ENCODE measurements at regions not wholly inside any gene's neighbourhood (a gene's known extent, or its start where the extent isn't known, plus 50 kb on each side); places are given as distances from the start of the nearest gene placed in this dataset.

DNA sequence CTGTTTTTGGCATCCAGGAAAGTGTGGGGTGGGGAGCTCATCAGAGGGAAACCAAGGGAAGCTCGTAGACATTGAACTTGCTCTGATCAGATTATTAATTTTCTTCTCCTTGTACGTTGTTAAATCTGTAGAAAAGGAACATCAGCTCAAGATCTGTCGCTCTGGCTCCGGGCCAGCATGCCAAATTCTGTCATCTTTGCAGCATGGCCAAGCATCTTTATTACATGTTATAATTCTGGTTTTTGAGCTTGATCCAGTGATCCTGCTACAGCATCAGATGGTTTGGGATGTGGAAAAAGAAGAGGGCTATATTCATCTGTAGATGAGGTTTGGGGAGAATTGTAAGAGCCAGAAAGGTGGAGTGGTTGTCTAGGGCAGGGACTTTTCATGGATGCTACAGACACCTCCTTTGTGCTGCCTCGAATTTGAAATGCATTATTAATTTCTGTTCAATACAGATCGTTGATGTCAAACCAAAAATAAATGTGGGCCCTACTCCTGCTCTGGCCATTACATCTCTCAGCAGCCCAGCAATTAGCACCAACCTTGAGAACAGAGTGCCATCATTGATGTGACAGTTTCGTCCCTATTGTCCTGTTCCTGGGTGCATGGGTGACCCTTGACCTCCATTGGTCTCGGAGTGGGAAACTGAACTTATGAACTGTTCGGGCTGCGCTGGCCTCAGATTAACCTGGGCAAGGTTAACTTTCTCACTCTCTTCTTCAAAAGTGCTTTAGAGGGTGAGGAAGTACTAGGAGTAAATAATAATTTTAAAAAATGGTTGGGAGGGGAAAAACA lies 250.8 kb downstream of the SOX4 start:
- POLR2A ChIA-PET, result no interaction called here
- no peak for DNase-seq (ENCODE audit: low read depth, low spot score)
- CTCF ChIA-PET, result no interaction called here
- H3K4me3 ChIP-seq (ENCODE audit: low read depth, low read length), result no peak overlapping the region
- TF ChIP-seq, protein P1, sequence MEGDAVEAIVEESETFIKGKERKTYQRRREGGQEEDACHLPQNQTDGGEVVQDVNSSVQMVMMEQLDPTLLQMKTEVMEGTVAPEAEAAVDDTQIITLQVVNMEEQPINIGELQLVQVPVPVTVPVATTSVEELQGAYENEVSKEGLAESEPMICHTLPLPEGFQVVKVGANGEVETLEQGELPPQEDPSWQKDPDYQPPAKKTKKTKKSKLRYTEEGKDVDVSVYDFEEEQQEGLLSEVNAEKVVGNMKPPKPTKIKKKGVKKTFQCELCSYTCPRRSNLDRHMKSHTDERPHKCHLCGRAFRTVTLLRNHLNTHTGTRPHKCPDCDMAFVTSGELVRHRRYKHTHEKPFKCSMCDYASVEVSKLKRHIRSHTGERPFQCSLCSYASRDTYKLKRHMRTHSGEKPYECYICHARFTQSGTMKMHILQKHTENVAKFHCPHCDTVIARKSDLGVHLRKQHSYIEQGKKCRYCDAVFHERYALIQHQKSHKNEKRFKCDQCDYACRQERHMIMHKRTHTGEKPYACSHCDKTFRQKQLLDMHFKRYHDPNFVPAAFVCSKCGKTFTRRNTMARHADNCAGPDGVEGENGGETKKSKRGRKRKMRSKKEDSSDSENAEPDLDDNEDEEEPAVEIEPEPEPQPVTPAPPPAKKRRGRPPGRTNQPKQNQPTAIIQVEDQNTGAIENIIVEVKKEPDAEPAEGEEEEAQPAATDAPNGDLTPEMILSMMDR (IDR thresholded peaks at IDR 0.05; ENCODE audit: insufficient read depth, low read length, missing control alignments), result no peak

DNA sequence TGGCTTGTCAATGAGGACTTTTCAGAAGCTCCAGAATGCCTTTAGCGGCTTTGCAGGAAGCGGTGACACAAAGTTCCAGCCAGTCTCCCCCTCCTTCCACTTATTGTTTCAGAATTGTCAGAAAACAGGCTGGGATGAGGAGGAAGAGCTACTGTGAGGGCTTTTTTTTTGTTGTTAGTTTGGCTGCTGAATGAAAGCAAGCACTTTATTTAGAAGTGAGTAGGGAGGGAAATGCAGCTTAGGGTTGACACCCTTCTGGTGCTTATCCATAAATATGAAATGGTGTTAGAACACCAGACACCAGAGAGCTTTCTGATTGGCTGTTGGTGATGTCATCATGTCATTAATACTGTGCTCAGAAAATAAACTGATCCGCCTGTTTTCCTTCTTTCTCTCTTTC lies 251.5 kb downstream of the SOX4 start:
- DNase-seq (ENCODE audit: low read depth, low spot score), result no peak
- TF ChIP-seq, protein P1 (IDR thresholded peaks at IDR 0.05; ENCODE audit: insufficient read depth, low read length, missing control alignments), result no peak
- H3K4me3 ChIP-seq (ENCODE audit: low read depth, low read length), result no peak overlapping the region
- ChIA-PET POLR2A (no interaction called here), CTCF (no interaction called here)

DNA sequence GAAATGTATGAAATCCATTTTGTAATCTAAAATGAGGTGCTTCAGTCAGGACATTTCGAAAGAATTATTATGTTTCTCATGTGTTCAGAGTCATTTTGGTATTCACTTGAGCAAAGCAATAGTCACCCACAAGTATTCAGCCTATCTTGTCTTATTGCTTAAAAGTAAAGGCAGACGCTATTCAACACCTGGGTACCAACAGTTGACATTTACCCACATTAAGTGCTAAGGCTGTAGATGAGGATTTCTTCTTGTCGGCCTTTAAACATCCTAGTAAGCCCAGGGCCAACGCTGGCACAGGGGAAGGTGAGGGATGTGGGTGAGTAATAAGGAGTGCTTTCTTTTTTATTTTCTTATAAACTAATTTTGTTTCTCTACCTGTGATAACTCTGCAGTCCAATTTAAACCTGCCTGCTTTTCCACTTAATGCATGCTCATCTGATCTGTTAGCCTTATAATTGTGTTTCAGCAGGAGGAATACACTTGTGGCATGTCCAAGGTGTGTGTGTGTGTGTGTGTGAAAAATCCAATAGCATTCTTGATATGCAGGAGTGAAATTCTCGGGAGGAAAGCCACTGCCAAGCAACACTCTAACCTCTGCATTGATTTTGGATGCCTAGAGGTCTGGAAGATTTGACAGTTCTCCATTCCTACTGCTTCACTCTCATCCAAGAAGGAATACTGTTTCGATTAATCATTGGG lies 252.0 kb downstream of the SOX4 start:
- TF ChIP-seq, protein P1 (IDR thresholded peaks at IDR 0.05; ENCODE audit: insufficient read depth, low read length, missing control alignments), result no peak
- ChIA-PET CTCF (no interaction called here), POLR2A (no interaction called here)
- DNase-seq (ENCODE audit: low read depth, low spot score), result no peak
- no peak overlapping the region for H3K4me3 ChIP-seq (ENCODE audit: low read depth, low read length)

DNA sequence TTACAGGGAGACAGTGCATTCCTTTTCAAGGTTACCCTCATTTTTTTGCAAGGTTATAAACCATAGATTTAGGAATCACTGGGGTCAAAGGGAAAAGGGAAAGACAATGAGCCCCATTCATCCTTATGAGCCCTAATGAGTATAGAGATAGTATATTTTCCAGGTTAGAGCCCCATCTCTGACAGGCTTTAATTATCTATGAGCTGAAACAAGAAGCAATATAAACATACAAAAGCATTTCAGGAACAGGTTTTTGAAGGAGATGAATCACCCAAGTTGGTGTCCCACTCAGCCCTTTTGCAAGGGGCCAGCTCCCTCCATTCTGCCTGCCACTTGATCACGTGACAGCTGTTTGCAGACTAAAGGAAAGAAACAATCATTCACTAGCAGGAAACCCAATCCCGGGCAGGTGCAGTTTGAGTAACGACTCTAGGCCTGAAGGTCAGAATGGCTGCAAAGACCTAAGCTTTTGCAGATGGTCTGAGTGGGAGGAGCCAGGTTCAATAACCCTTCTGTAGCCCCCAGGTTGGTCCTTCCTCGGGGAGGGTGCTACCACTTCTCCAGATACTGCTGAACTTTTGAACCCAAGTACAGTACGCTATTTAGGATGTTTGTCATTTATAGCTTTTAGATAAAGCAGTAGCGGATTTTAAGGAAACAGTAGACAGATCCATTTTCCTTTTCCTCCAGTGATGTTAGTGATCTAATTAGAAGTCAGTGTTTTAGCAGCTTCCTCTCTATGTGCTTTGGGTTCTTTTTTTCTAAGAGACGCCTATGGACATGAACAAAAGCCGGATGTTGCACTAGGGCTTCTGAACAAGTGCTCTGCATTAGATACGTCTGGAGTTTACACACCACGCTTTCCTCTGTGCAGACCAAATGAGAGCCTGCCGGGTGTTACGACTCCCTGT lies 253.2 kb downstream of the SOX4 start:
- ChIA-PET CTCF (no interaction called here), POLR2A (no interaction called here)
- no peak overlapping the region for H3K4me3 ChIP-seq (ENCODE audit: low read depth, low read length)
- DNase-seq (ENCODE audit: low read depth, low spot score), result no peak
- TF ChIP-seq, protein P1 (IDR thresholded peaks at IDR 0.05; ENCODE audit: insufficient read depth, low read length, missing control alignments), result no peak

DNA sequence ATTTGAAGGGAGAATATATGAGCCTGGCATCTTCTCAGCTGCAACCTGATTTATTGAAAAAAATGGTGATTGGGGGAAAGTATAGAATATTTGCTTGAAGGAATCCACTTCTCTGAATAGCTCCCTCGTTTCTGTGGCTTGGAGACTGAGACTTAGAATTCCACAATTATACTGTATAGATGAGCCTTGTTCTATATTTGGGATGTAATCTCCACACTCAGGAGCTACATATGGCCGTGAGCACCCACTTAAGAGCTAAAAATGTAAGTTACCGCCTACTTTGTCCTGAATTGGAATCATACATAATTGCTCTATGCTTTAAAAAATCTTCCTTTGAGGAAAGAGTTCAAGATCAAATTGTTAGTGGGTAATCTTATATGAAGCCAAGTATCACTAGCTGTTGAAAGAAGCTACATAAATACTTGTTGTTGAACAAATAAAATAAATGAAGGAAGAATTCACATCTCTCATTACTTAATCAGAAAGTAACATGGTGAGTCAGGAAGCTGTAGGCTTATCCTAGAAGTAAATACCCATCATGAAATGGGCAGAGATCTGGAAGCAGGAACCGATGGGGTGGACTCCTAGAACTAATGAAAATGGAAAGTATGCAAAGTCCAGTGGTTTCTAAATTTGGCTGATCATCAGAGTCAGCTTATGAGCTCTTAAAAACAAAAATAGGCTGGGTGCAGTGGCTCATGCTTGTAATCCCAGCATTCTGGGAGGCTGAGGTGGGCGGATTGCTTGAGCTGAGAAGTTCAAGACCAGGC lies 254.3 kb downstream of the SOX4 start:
- no peak for DNase-seq (ENCODE audit: low read depth, low spot score)
- ChIA-PET POLR2A (no interaction called here), CTCF (interaction anchor here (0.9 kb wide), 1 partner anchor 13 kb away, joined by 3 read pairs; no protein-coding TSS in a partner anchor)
- H3K4me3 ChIP-seq (ENCODE audit: low read depth, low read length), result no peak overlapping the region
- TF ChIP-seq, protein P1 (IDR thresholded peaks at IDR 0.05; ENCODE audit: insufficient read depth, low read length, missing control alignments), result no peak

All from AG04449 (cell line).